ENCODE measurements at regions not wholly inside any gene's neighbourhood (a gene's known extent, or its start where the extent isn't known, plus 50 kb on each side); places are given as distances from the start of the nearest gene placed in this dataset.

DNA sequence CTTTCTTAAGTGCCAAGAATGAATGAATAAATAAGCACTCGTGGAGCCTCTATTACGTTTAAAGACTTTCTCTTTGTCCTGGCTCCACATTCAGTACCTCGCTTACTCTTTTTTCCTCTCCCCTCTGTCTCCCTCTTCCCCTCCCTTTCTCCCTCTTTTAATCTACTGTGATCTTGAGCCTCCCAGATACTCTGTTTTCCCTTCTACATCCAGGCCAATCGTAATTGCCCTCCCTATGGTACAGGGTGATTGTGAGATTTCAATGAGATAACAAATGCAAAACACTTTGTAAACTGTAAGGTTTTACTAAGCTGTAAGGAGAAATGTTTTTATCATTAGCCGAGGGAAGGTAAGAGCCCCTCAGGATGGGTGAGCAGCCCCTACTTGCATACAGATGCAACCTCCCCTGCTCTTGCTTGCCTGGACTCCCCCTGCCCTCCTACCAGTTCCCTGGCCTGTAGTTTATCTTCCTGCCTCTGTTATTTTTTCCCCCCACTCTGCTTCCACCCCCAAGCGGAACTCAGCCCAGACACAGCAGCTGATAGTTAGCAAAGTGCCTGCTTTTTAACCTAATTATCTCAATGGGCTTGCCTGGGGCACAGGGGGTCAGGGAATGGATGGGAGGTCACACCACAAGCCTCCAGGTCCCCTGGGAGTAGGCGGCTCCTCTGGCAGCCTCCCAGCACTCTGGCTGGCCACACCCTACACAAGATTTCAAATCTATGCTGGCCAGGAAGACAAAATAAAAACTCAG, 76.9 kb upstream of the CADM1 start:
- DNase-seq (ENCODE audit: extremely low spot score, unreplicated experiment), result no peak
- no peaks in the 10 kb centered on the region for H3K27me3 Mint-ChIP-seq
- peak overlapping the region; percentile 66 for H3K27ac Mint-ChIP-seq
- no peaks in the 10 kb centered on the region for H3K36me3 Mint-ChIP-seq
- TF ChIP-seq, protein P1, sequence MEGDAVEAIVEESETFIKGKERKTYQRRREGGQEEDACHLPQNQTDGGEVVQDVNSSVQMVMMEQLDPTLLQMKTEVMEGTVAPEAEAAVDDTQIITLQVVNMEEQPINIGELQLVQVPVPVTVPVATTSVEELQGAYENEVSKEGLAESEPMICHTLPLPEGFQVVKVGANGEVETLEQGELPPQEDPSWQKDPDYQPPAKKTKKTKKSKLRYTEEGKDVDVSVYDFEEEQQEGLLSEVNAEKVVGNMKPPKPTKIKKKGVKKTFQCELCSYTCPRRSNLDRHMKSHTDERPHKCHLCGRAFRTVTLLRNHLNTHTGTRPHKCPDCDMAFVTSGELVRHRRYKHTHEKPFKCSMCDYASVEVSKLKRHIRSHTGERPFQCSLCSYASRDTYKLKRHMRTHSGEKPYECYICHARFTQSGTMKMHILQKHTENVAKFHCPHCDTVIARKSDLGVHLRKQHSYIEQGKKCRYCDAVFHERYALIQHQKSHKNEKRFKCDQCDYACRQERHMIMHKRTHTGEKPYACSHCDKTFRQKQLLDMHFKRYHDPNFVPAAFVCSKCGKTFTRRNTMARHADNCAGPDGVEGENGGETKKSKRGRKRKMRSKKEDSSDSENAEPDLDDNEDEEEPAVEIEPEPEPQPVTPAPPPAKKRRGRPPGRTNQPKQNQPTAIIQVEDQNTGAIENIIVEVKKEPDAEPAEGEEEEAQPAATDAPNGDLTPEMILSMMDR (conservative IDR thresholded peaks at IDR 0.05), result no peak
- peaks cover 6% of the 10 kb centered on the region for H3K9me3 Mint-ChIP-seq
- H3K4me1 Mint-ChIP-seq (ENCODE audit: unreplicated experiment), result peaks cover 26% of the 10 kb centered on the region
- H3K4me3 Mint-ChIP-seq, result peak overlapping the region; percentile 57

DNA sequence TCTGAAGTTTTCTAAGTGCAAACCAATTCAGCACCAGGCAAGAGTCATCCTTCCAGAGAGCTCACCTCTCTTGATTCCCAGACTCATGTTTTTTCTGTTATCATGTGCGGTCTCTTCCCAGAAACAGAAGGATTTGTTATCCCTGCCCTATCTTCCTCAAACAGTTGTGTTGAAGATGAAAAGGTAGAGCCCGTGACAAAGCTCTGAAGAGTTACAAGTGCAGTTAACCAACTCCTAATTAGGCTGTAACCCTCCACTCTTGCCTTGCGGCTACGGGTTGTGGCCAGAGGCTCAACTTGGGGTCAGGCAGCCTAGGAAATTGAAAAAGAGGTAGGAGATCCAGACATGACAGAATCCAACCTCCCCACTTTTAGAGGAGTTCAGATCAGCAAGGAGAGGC, 76.2 kb upstream of the CADM1 start:
- peaks cover 26% of the 10 kb centered on the region for H3K4me1 Mint-ChIP-seq (ENCODE audit: unreplicated experiment)

DNA sequence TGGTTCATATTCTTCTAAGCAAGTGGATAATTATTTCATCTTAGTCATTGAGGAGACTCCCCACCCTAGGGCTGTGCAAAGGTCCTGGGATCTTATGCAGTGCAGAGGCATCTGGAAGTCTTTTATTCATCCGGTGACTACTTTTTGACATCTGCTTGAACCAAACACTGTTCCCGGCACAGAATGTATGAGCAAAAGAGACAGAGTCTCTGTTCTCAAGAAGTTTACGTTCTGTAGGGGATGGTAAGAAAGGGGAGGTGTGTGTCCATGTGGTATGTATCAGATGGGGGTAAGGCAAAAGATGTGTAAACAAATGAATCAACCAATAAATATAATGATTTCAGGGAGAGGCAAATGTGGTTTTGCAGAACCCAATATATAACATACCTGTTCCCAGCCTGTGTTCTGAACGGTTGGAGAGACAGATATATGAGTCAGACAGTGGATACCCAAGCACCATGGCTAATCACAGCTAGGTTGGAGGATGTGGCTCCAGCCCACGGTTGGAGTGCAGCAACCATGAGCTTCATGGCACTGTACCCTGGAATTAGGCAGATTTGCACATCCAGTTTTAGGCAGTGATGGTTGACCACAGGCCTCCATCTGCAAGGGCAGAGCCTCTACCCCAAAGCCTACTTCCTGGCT, 75.1 kb upstream of the CADM1 start:
- no peak for DNase-seq (ENCODE audit: extremely low spot score, unreplicated experiment)
- H3K36me3 Mint-ChIP-seq, result no peaks in the 10 kb centered on the region
- TF ChIP-seq, protein P1 (conservative IDR thresholded peaks at IDR 0.05), result no peak
- no peak overlapping the region for H3K27ac Mint-ChIP-seq
- H3K4me3 Mint-ChIP-seq, result no peak overlapping the region
- peaks cover 26% of the 10 kb centered on the region for H3K4me1 Mint-ChIP-seq (ENCODE audit: unreplicated experiment)
- H3K27me3 Mint-ChIP-seq, result peaks cover 8% of the 10 kb centered on the region
- H3K9me3 Mint-ChIP-seq, result peaks cover 6% of the 10 kb centered on the region

More for the DNA sequence above, 76.2 kb upstream of the CADM1 start:
- TF ChIP-seq, protein P1 (conservative IDR thresholded peaks at IDR 0.05), result no peak
- Mint-ChIP-seq H3K36me3 (no peaks in the 10 kb centered on the region), H3K27me3 (peaks cover under 1% of the 10 kb centered on the region), H3K9me3 (peaks cover 6% of the 10 kb centered on the region), H3K4me3 (no peak overlapping the region), H3K27ac (peak overlapping the region; percentile 66)
- no peak for DNase-seq (ENCODE audit: extremely low spot score, unreplicated experiment)

DNA sequence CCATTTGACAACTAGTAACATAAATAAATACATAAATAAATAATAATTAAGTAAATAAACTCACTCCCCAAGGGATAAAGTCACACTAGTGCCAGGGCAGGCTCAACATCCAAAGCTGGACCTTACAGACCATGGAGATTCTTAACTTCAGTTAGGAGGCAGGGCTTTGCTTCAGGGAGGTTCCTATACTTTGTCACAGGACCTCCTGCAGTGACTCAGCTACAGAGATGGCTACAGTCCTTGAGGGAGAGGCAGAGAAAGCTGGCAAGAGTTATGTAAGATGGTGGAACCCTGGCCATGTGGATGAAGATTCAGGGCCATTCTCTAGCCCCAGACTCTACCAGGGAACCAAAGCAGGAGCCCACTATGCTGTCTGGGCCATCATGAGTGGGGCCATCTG, 74.1 kb upstream of the CADM1 start:
- Mint-ChIP-seq H3K4me1 (ENCODE audit: unreplicated experiment) (peaks cover 26% of the 10 kb centered on the region), H3K4me3 (no peak overlapping the region), H3K36me3 (no peaks in the 10 kb centered on the region), H3K27me3 (peaks cover 8% of the 10 kb centered on the region), H3K9me3 (peaks cover 6% of the 10 kb centered on the region), H3K27ac (no peak overlapping the region)
- TF ChIP-seq, protein P1 (conservative IDR thresholded peaks at IDR 0.05), result no peak
- DNase-seq (ENCODE audit: extremely low spot score, unreplicated experiment), result no peak

DNA sequence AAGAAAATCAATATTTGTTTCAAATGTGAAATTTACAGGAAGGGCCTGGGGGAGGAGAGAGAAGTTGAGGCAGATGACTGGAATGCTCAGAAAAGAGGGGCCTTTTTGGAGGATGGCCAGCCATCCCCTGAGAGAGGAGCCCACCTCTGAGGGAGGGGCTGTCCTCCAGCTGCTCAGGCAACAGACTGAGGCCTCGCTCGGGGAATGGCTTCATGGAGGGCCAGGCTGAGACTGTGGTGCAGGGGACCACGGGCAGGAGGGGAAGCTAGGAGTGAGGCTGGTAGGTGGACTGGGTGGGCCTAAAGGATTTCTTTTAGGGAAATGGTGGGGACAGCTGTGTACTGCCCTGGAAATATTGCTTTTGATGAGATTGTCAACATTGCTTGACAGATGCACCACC, 73.5 kb upstream of the CADM1 start:
- TF ChIP-seq, protein P1 (conservative IDR thresholded peaks at IDR 0.05), result no peak
- H3K4me3 Mint-ChIP-seq, result no peak overlapping the region
- H3K9me3 Mint-ChIP-seq, result peaks cover 6% of the 10 kb centered on the region
- no peaks in the 10 kb centered on the region for H3K36me3 Mint-ChIP-seq
- H3K27me3 Mint-ChIP-seq, result peaks cover 8% of the 10 kb centered on the region
- H3K27ac Mint-ChIP-seq, result no peak overlapping the region
- DNase-seq (ENCODE audit: extremely low spot score, unreplicated experiment), result no peak
- H3K4me1 Mint-ChIP-seq (ENCODE audit: unreplicated experiment), result peaks cover 26% of the 10 kb centered on the region

All from type B pancreatic cell (in vitro differentiated cells).